ENCODE measurements at regions not wholly inside any gene's neighbourhood (a gene's known extent, or its start where the extent isn't known, plus 50 kb on each side); places are given as distances from the start of the nearest gene placed in this dataset.

- DNase-seq = no peak
Observed at GRCh38 chr7:131234719-131235488, 92.8 kb upstream of the MKLN1 start.

DNA sequence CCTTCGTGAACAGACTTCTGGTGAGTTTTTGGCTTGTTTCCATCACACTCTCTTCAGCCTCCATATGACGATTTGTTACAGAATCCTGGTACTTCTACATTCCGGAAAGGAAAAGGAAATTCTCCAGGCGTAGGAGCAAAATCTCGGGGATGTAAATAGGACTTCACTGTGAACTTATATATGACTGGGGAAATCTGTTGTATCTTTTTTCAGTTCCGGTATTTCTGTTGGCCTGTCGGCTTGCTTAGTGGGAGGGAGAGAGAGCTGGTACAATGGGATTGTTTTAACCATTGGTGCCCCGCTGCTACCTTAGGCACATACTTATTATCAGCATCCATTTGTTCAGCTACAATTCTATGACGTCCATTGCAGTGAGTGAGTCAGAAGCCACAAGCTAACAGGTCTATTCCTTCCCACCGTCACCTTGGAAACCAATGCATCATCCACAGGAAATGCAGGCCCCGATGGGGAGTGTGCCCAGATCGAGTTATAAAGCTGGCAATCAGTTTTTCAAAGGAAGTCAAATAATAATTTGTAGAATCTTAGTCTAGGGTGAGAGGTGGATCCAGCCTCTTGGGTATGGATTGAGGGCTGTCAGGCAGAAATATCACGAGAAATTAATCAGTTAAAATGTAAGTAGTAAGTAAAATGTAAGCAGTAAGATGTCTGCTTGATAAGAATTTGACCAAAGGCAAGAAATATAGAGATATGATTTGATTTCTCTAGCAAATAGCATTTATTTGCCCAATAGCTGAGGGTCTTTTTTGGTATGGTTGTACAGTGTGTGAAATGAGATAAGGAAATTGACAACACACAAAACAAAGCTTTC is 92.0 kb upstream of the MKLN1 start:
- DNase-seq = peak; percentile 18

DNA sequence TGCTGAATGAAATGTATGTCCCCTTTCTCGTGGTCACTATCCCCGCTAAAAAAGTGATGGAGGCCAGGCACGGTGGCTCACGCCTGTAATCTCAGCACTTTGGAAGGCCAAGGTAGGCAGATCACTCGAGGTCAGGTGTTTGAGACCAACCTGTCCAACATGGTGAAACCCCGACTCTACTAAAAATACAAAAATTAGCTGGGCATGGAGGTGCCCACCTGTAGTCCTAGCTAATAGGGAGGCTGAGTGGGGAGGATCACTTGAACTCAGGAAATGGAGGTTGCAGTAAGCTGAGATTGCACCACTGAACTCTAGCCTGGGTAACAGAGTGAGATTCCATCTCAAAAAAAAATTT is 91.4 kb upstream of the MKLN1 start:
- no peak for DNase-seq

DNA sequence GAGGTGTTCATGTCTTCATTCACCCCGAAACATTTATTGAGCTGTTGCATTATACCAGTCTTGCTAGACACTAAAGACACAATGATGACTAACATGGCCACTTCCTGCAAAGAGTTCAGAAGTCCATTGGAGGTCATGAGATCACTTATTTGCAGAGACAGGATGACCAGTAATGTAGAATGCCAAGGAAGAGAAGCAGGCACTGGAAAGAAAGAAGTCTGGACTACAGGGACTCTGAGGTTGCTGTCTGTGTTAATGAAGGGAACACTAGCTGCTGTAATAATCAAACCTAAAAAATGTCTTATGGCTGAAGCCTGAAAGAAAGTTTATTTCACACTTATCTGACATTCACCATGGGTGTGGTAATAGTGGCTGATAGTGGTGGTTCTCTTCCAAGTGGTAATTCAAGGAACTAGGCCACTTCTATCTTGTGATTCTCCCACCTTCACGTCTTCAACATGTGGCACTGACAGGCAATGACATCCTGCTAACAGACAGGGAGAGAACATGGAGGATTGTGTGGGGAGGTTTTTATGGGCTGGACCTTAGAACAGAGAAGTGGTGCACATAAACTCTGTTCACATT is 89.2 kb upstream of the MKLN1 start:
- DNase-seq = no peak

GRCh38 chr7:131241386-131241785 is 86.3 kb upstream of the MKLN1 start:
- DNase-seq = no peak

GRCh38 chr7:131242123-131242650 is 85.5 kb upstream of the MKLN1 start:
- no peak for DNase-seq

- no peak for DNase-seq
Observed at GRCh38 chr7:131244259-131244852, 83.3 kb upstream of the MKLN1 start.

DNA sequence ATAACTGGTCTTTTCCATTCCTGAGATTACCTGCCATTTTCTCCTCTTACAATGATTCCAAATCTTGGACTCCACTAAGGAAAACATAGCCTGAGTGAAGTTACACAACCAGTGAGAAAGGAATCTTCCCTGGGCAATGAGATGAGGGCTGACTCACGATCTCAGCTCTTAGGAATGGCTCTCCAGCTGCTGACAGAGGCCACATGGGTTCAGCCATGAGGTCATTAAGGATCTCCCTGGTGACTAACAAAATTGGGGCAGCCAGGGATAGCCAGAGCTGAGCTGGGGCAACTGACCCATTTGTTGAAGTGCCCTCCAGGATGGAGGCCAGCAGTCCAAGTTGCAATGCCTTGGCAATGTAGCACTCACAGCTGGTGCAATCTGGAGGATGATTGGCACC is 78.7 kb upstream of the MKLN1 start:
- DNase-seq = no peak

DNA sequence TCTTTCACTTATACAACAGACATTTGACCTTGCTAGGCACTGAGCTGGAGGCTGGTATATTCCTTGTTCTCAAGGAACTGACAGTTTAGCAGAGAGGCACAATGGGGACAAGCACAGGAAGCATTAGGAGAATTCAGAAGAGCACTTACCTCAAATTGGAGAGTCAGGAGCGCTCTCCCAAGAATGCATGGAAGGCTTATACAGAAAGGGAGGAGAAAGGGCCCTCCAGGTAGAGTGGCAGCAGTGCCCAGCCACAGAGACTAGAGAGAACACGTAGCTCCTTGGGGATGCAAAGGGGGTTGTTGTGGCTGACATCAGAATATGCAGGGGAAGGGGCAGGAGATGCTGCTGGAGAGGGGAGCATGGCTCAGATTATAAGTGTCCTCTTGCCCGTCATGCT is 78.2 kb upstream of the MKLN1 start:
- no peak for DNase-seq

DNA sequence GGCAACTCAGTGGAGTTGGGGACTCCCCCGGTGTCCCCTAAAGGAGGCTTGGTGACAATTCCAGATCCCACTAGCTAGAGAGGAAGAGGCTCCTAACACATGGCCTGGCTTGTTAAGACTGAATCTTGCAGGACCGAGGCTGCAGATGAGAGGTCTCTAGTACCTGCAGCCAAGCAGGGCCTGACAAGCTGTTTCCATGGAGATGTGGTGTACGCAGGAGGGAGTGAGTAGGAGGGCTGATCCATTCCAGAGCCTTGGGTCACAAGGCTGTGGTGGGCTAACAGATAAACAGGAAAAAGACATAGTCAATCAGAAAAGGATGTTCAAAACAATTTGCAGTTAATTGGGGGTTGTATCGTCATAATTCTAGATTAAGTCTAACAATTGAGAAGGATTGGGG is 77.3 kb upstream of the MKLN1 start:
- DNase-seq = peak; percentile 56

DNA sequence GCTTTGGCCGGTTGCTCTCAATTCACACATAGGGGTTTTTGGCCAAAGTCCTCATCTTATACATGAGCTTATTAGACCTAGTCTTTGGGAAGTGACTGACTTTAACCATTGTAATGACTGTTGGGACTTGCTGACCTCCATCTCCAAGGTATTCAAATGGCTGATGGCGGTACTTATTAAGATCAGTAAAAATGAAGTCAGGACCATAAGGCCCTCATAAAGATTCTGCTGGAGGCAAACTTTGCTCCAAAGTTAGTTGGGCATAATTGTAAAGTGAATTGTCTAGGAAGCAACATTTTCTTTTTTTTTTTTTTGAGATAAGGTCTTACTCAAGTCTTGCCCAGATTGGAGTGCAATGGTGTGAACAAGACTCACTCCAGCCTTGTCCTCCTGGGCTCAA is 76.3 kb upstream of the MKLN1 start:
- DNase-seq = no peak

DNA sequence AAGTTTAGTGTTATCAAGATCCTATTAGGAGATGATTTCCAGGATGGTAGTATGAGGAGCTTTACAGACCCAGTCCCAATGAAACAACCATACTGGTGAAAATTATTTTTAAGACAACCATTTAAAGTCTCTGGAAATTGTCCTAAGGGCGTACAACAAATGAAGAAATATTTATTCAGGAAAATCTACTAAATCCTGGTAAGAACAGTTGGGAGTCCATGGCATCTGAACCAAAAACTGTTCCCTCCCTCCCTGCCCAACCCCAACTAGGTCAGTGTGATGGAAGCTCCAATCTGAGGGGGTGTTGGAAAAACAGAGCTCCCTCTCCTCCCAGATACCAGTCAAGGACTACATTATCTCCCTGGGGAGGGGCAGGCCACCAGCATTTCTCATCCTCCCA is 74.7 kb upstream of the MKLN1 start:
- no peak for DNase-seq

GRCh38 chr7:131254211-131254610 is 73.5 kb upstream of the MKLN1 start:
- DNase-seq = no peak

DNA sequence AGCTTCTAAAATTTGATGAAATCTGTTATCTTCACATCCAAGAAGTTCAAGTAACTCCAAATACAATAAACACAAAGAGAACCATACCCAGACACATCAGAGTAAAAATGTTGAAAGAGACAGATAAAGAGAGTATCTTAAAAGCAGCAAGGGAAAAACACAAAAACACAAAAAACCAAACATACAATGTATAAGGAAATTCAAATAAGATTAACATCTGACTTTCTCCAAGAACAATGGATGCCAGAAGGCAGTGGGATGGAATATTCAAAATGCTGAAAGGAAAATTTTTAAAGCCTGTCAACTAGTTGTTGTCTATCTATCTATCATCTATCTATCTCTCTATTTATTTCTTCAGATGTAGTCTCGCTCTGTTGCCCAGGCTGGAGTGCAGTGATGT is 72.4 kb upstream of the MKLN1 start:
- no peak for DNase-seq

DNA sequence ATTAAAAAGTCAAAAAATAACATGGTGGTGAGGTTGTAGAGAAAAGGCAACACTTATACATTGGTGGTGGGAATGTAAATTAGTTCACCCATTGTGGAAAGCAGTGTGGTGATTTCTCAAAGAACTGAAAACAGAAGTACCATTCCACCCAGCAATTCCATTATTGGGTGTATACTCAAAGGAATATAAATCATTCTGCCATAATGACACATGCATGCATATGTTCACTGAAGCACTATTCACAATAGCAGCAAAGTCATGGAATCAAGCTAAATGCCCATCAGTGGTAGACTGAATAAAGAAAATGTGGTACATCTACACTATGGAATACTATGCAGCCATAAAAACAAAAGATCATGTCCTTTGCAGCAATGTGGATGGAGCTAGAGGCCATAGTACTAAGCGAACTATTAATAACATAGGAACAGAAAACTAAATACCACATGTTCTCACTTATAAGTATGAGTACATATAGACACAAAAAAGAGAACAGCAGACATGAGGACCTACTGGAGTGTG is 66.1 kb upstream of the MKLN1 start:
- no peak for DNase-seq

DNA sequence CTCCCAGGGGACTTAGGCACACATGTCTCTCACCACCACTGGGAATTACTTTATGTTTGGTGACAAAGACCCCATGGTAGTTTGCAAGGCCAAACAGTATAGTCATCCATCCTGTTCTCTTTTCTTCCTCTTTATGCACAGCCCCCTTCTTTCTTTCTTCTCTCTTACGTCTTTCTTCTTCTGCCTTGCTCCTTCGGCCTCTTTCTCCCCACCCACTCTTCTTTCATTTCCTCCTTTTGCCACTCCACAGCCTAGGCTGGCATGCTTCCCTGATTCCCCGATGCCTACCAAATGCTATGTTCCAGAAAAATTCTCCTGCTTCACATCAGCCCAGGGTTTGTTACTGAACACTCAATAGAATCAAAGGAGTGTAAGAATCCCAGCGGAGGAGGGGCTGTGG is 62.4 kb upstream of the MKLN1 start:
- no peak for DNase-seq

DNA sequence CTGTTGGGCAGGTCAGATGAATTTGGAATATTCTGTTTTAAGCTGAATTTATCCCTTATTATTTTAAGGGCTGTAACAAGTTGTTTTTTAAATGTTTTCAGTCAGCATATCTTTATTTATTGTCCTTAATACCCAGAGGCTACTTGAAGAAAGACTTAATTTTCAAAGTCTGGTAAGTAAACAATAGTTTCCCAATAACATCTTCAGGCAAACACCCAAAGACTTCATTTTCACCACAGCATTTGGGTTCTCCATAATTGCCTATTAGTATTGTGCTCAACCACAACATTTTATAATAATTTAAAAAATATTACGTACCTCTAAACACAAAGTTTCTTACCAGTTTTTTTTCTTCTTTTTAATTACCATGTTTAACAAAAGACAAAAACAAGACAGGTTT is 60.0 kb upstream of the MKLN1 start:
- no peak for DNase-seq

- DNase-seq = no peak
Observed at GRCh38 chr7:131268906-131269305, 58.8 kb upstream of the MKLN1 start.

DNA sequence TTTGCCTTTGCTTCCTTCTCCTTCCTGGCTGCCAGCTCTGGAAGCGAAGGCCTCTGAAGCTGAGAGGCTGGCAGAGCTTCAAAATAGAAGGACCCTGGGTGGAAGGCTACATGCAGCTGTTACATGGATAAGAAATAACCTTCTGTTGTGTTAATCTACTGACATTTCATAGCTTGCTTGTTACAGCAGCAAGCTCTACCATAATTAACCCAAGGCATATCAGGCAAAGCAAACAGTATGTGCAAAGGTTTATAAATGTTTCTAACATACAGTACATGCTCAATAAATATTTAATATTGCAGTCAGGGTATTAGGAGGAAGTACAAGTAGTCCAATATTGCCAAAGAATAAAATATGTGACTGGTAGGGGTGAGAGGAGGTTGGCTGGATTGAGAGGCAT is 55.6 kb upstream of the MKLN1 start:
- DNase-seq = no peak

DNA sequence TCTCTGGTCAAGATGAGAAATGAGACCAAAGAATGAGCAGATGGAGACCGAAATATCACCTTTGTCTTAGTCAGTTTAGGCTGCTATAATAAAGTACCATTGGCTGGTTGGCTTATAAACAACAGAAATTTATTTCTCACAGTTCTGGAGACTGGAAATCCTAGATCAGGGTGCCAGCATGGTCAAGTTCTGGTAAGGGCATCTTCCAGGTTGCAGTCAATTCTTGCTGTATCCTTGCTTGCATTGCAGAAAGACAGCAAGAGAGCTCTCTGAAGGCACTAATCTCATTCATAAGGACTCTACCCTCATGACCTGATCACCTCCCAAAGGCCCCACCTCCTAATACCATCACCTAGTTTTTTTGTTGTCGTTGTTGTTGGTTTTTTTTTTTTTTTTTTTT is 52.7 kb upstream of the MKLN1 start:
- no peak for DNase-seq

DNA sequence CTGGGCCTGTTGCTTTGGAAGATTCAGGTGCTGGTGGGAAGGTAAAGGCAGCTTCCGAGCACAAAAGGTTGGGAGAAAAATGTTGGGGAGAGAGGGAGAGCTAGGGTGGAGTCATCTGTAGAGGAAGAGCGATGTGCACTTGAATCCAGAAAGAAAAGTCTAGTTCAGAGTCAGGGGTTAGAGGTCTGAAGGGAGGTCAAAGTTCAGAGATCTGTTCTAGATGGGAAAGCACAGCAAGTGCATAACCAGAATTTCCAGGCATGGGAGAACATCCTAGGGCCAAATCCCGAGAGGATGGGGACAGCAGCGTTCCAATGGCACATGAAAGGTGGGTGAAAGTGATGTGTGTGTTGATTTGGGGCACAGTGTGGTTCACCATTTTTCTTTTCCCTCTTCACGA is 51.5 kb upstream of the MKLN1 start:
- DNase-seq = no peak

- peak; percentile 22 for DNase-seq
Observed at GRCh38 chr7:131276748-131277147, 50.9 kb upstream of the MKLN1 start.

Data from eye (tissue), 1 donor.